GM19455 (cell line): ENCODE measurements at regions not wholly inside any gene's neighbourhood (a gene's known extent, or its start where the extent isn't known, plus 50 kb on each side); places are given as distances from the start of the nearest gene placed in this dataset.
"Not testable (repeated sequence)": the region's sequence is repeated elsewhere in the genome, so short reads cannot be mapped to it uniquely, and the experiment has no call there.

Experiments used
- ATAC-seq: cut with Tn5 transposase; IDR thresholded peaks from one replicate; pipeline ENCODE4 v1.9.1; 2021; ENCODE audit not compliant: unreplicated experiment

GRCh38 chr1:197985351-197985750 is 68.2 kb downstream of the LHX9 start:
- ATAC-seq, result no peak

GRCh38 chr1:197986817-197987216 is 69.6 kb downstream of the LHX9 start:
- ATAC-seq, result no peak

GRCh38 chr1:197987294-197987693 is 70.1 kb downstream of the LHX9 start:
- ATAC-seq, result no peak

- ATAC-seq, result not testable (repeated sequence)
Observed at GRCh38 chr1:197988581-197988980, 71.4 kb downstream of the LHX9 start.

- ATAC-seq, result no peak
Observed at GRCh38 chr1:197989058-197989457, 71.9 kb downstream of the LHX9 start.

- no peak for ATAC-seq
Observed at GRCh38 chr1:197991594-197991993, 74.4 kb downstream of the LHX9 start.

GRCh38 chr1:197994907-197995407 is 77.8 kb downstream of the LHX9 start:
- no peak for ATAC-seq

- ATAC-seq, result no peak
Observed at GRCh38 chr1:197995408-197996258, 78.5 kb downstream of the LHX9 start.

GRCh38 chr1:197996259-197996512 is 79.0 kb downstream of the LHX9 start:
- ATAC-seq, result not testable (repeated sequence)

GRCh38 chr1:197998110-197998509 is 80.9 kb downstream of the LHX9 start:
- no peak for ATAC-seq

- no peak for ATAC-seq
Observed at GRCh38 chr1:198001776-198002408, 84.7 kb downstream of the LHX9 start.

GRCh38 chr1:198003468-198003867 is 86.3 kb downstream of the LHX9 start:
- no peak for ATAC-seq

- no peak for ATAC-seq
Observed at GRCh38 chr1:198007011-198007410, 89.8 kb downstream of the LHX9 start.

- ATAC-seq, result no peak
Observed at GRCh38 chr1:198007687-198008607, 90.8 kb downstream of the LHX9 start.

GRCh38 chr1:198014355-198014754 is 97.2 kb downstream of the LHX9 start:
- ATAC-seq, result no peak

- ATAC-seq, result no peak
Observed at GRCh38 chr1:198015309-198015708, 98.1 kb downstream of the LHX9 start.

- ATAC-seq, result no peak
Observed at GRCh38 chr1:198018529-198018928, 101.4 kb downstream of the LHX9 start.

- no peak for ATAC-seq
Observed at GRCh38 chr1:198019126-198019525, 102.0 kb downstream of the LHX9 start.

GRCh38 chr1:198024336-198024735 is 107.2 kb downstream of the LHX9 start:
- no peak for ATAC-seq

- no peak for ATAC-seq
Observed at GRCh38 chr1:198024782-198025181, 107.6 kb downstream of the LHX9 start.

GRCh38 chr1:198030682-198031081 is 113.5 kb downstream of the LHX9 start:
- no peak for ATAC-seq
